NCI-H1092 treated with DMSO at 0.1 percent for 48 hours (cell line): ENCODE measurements at regions not wholly inside any gene's neighbourhood (a gene's known extent, or its start where the extent isn't known, plus 50 kb on each side); places are given as distances from the start of the nearest gene placed in this dataset.
"Not testable (repeated sequence)": the region's sequence is repeated elsewhere in the genome, so short reads cannot be mapped to it uniquely, and the experiment has no call there.

Experiments
- DNase-seq: peaks from one replicate; lab custom pipeline; 2025; lab: John Stamatoyannopoulos, UW

GRCh38 chr13:21261487-21262216 lies 85.2 kb downstream of the MRPL57 start:
- not testable (repeated sequence) for DNase-seq

- not testable (repeated sequence) for DNase-seq
Measured at GRCh38 chr13:21263909-21264308, 87.5 kb downstream of the MRPL57 start.

- not testable (repeated sequence) for DNase-seq
Measured at GRCh38 chr13:21268485-21268884, 92.0 kb downstream of the MRPL57 start.

GRCh38 chr13:21272439-21272838 lies 96.0 kb downstream of the MRPL57 start:
- not testable (repeated sequence) for DNase-seq

- not testable (repeated sequence) for DNase-seq
Measured at GRCh38 chr13:21274457-21274856, 98.0 kb downstream of the MRPL57 start.

GRCh38 chr13:21282065-21282464 lies 105.6 kb downstream of the MRPL57 start:
- no peak for DNase-seq

- no peak for DNase-seq
Measured at GRCh38 chr13:21287331-21287907, 111.0 kb downstream of the MRPL57 start.

GRCh38 chr13:21289475-21289874 lies 113.0 kb downstream of the MRPL57 start:
- DNase-seq, result no peak

GRCh38 chr13:21290442-21291002 lies 114.1 kb downstream of the MRPL57 start:
- DNase-seq, result not testable (repeated sequence)

- no peak for DNase-seq
Measured at GRCh38 chr13:21291840-21292239, 115.4 kb downstream of the MRPL57 start.

GRCh38 chr13:21296991-21297390 lies 120.5 kb downstream of the MRPL57 start:
- DNase-seq, result peak; percentile 64

- DNase-seq, result peak; percentile 40
Measured at GRCh38 chr13:21297447-21297846, 121.0 kb downstream of the MRPL57 start.

- peak; percentile 89 for DNase-seq
Measured at GRCh38 chr13:21297914-21298831, 121.7 kb downstream of the MRPL57 start.

- no peak for DNase-seq
Measured at GRCh38 chr13:21304256-21304655, 127.8 kb downstream of the MRPL57 start.

GRCh38 chr13:21306300-21307073 lies 130.0 kb downstream of the MRPL57 start:
- DNase-seq, result not testable (repeated sequence)

- not testable (repeated sequence) for DNase-seq
Measured at GRCh38 chr13:21307158-21307557, 130.7 kb downstream of the MRPL57 start.

GRCh38 chr13:21308906-21309305 lies 132.4 kb downstream of the MRPL57 start:
- no peak for DNase-seq

- DNase-seq, result no peak
Measured at GRCh38 chr13:21309542-21310172, 133.2 kb downstream of the MRPL57 start.

- DNase-seq, result no peak
Measured at GRCh38 chr13:21310220-21310619, 133.8 kb downstream of the MRPL57 start.

GRCh38 chr13:21314976-21315375 lies 138.5 kb downstream of the MRPL57 start:
- not testable (repeated sequence) for DNase-seq

- DNase-seq, result no peak
Measured at GRCh38 chr13:21316376-21316775, 139.9 kb downstream of the MRPL57 start.
